ENCODE measurements at regions not wholly inside any gene's neighbourhood (a gene's known extent, or its start where the extent isn't known, plus 50 kb on each side); places are given as distances from the start of the nearest gene placed in this dataset.

DNA sequence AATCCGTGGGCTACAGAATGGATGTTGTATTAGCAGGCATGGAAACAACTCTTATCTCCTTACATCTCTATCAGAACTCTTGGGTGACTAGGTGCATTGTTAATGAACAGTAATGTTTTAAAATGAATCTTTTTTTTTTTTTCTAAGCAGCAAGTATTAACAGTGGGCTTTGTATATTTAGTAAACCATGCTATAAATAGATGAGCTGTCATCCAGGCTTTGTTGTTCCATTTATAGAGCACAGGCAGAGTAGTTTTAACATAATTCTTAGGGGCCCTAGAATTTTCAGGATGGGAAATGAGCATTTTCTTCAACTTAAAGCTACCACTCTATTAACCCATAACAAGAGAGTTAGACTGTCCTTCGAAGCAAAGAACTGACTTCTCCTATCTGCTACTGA lies 233.7 kb upstream of the ADAMTSL1 start:
- TF ChIP-seq, protein P1, sequence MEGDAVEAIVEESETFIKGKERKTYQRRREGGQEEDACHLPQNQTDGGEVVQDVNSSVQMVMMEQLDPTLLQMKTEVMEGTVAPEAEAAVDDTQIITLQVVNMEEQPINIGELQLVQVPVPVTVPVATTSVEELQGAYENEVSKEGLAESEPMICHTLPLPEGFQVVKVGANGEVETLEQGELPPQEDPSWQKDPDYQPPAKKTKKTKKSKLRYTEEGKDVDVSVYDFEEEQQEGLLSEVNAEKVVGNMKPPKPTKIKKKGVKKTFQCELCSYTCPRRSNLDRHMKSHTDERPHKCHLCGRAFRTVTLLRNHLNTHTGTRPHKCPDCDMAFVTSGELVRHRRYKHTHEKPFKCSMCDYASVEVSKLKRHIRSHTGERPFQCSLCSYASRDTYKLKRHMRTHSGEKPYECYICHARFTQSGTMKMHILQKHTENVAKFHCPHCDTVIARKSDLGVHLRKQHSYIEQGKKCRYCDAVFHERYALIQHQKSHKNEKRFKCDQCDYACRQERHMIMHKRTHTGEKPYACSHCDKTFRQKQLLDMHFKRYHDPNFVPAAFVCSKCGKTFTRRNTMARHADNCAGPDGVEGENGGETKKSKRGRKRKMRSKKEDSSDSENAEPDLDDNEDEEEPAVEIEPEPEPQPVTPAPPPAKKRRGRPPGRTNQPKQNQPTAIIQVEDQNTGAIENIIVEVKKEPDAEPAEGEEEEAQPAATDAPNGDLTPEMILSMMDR (conservative IDR thresholded peaks at IDR 0.05; ENCODE audit: low read depth, low read length) = no peak
- no peak overlapping the region for H3K4me3 ChIP-seq (ENCODE audit: low read depth, low read length)
- no peak for DNase-seq (ENCODE audit: low read depth)

DNA sequence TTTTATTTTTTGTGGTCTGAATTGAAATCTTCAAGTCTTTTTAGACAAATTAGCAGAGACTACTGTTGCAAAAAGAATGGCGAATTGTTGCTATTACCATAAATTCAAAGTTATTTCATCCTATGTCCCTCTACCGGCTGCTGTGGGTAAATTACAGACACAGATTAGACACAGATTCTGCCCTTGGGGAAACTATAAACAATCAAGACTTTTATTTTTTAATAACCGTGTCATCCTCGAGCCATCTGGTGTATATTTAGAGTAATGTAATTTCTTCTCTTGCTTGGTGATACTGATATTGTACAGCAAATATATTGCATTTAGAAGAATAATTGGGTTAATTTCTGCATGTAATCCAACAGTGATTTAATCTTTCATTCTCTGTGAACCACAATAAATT lies 228.0 kb upstream of the ADAMTSL1 start:
- TF ChIP-seq, protein P1 (conservative IDR thresholded peaks at IDR 0.05; ENCODE audit: low read depth, low read length) = peak; percentile 63
- peak; percentile 30 for DNase-seq (ENCODE audit: low read depth)
- H3K4me3 ChIP-seq (ENCODE audit: low read depth, low read length) = no peak overlapping the region

DNA sequence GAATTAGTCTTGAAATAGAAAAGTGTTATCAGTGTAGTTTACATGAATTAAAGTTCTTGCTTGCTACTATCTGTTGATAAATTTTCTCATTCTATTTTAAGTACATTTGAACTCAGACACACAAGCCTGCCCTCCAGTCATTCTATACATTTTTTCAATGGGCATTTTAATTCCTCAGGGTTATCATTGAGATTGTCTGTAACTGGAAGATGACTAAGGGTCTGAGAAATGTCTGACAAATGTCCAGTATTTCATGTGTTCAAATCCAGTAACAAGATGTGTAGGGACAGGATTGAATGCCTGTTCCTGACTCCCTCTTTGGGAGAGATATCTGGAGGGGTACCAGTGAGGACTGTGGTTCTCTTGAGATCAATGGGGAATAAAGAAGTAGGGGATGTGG lies 223.9 kb upstream of the ADAMTSL1 start:
- DNase-seq (ENCODE audit: low read depth) = no peak
- H3K4me3 ChIP-seq (ENCODE audit: low read depth, low read length) = no peak overlapping the region
- TF ChIP-seq, protein P1 (conservative IDR thresholded peaks at IDR 0.05; ENCODE audit: low read depth, low read length) = no peak

DNA sequence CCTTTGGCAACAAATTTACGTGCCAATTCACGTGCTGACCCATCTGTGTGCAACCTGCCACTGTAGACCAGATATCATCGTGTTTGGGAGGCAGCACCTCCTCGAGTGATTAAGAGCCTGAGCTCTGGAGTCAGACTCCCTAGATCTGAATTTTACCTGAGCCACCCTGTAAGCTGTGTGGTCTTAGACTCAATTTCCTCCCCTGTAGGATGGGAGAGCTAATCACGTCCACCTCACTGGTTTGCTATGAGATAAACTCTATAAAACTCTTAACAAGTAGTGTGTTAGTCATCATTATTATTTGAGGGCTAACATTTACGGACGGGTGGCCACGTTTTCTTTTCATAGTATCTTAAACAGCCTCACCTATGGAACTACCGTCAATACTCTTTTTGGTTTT lies 220.0 kb upstream of the ADAMTSL1 start:
- DNase-seq (ENCODE audit: low read depth) = no peak
- no peak overlapping the region for H3K4me3 ChIP-seq (ENCODE audit: low read depth, low read length)
- TF ChIP-seq, protein P1 (conservative IDR thresholded peaks at IDR 0.05; ENCODE audit: low read depth, low read length) = no peak

DNA sequence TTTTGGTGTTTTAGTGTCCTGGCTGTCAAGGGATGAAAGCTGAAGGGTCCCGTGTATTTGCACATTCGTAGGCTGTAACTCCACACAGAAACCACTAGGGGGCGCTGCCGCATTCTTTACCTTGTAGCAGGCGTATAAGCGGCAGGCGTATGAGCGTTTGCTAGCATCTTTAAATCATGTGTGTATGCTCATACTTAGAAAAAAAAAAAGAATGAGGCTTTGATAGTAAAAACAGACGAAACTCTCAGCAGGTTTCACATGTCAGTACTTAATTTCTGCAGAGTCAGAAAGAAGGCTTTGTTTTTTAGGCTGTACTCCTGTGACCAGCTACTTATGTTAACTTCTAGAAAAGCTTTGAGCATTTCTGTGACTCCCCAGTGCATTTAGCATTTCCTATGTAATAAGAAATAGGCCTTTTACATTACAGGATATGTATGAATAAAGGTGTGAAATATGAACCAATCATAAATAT lies 218.8 kb upstream of the ADAMTSL1 start:
- TF ChIP-seq, protein P1 (conservative IDR thresholded peaks at IDR 0.05; ENCODE audit: low read depth, low read length) = peak; percentile 94
- peak; percentile 94 for DNase-seq (ENCODE audit: low read depth)
- H3K4me3 ChIP-seq (ENCODE audit: low read depth, low read length) = no peak overlapping the region

DNA sequence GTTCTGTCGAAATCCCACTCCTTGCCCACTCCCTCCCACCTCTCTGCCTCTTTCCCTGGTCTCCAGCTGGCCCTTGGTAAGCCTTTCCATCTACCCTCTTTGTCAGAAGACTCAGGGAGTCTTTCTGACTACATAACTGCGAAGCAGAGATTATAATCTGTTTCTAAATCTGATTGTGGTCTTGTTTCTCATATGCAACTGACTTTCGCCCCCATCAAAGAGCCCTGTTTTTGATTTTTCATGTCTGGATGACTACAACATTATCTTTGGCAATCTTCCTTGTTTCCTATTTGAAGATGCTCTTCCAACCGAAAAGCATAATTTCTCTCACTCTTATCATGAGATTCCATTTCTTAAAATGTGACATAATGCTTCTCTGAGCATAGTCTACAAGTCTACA lies 218.2 kb upstream of the ADAMTSL1 start:
- no peak for DNase-seq (ENCODE audit: low read depth)
- no peak overlapping the region for H3K4me3 ChIP-seq (ENCODE audit: low read depth, low read length)
- TF ChIP-seq, protein P1 (conservative IDR thresholded peaks at IDR 0.05; ENCODE audit: low read depth, low read length) = no peak

DNA sequence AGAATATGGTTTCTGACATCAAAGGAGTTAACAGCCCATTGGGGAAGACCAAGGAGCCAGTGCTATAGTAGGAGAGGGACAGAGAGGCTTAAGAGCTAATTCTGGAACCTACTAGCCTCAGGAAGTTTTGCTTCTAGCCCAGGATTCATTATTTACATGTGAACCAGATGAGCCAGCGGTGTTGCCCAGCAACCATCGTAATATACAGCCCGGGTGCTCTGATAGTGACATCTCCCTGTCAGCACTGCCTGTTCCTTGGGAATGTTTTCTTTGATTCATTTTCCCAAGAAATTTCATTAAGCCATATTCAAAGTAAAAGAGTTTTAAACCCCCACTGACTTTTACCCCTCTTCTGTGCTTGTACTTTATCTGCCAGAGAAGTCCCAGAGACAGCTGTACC lies 217.4 kb upstream of the ADAMTSL1 start:
- TF ChIP-seq, protein P1 (conservative IDR thresholded peaks at IDR 0.05; ENCODE audit: low read depth, low read length) = no peak
- no peak overlapping the region for H3K4me3 ChIP-seq (ENCODE audit: low read depth, low read length)
- peak; percentile 58 for DNase-seq (ENCODE audit: low read depth)

Measured in choroid plexus epithelial cell (primary cell).